HTR-8/SVneo (cell line): ENCODE measurements at regions not wholly inside any gene's neighbourhood (a gene's known extent, or its start where the extent isn't known, plus 50 kb on each side); places are given as distances from the start of the nearest gene placed in this dataset.
"Not testable (repeated sequence)": the region's sequence is repeated elsewhere in the genome, so short reads cannot be mapped to it uniquely, and the experiment has no call there.

Source experiments
- DNase-seq: peaks from one replicate; pipeline ENCODE4 v3.0.0; 2011; ENCODE audit warnings: low spot score, mixed read lengths; ENCODE audit not compliant: insufficient read length
- FAIRE-seq: peaks from 2 replicates; lab custom pipeline; 2011; peaks lifted over from hg19 to GRCh38; lab: Jason Lieb, UNC

DNA sequence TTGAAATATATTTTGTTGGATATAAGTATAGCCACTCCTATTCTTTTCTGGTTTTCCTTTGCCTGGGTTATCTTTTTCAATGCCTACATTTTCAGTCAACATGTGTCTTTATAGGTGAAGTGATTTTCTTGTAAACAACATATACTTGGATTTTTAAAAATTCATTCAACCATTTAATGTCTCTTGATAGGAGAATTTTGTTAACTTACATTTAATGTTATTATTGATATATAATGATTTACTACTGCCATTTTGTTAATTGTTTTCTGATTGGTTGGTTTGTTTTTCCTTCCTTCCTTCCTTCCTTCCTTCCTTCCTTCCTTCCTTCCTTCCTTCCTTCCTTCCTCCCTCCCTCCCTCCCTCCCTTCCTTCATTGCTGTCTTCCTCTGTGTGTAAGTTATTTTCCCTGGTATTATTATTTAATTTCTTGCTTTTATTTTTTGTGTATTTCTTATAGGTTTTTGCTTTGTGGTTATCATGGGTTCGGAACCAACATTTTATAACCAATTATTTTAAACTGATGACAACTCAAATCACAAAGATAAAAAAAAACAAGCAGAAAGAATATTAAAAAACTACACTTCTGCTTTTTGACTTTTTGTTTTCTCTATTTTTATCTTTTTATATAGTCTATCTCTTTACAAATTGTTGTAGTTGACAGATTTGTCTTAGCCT lies 330.1 kb upstream of the GRID2 start:
- no peak for DNase-seq
- FAIRE-seq, result no peak

DNA sequence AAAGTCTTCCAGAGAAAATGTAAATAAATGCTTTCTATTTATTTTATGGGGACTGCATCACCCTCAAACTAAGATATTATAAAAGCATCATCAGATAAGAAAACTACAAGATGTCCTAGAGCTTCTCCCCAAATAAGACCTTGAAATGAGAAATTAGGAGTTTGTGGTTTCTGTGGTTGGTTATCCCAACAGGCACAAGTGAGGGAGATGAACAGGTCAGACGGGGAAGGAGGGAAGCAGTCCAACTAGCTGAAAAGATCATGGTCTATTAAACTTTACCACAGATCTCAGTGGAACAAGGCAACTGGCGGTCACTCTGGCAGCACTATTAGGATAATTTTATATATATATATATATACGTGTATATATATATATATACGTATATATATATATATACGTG lies 319.3 kb upstream of the GRID2 start:
- no peak for DNase-seq
- no peak for FAIRE-seq

- DNase-seq, result no peak
- no peak for FAIRE-seq
Observed at GRCh38 chr4:91989914-91990313, 313.9 kb upstream of the GRID2 start.

- no peak for FAIRE-seq
Observed at GRCh38 chr4:91990726-91991125, 313.0 kb upstream of the GRID2 start.

DNA sequence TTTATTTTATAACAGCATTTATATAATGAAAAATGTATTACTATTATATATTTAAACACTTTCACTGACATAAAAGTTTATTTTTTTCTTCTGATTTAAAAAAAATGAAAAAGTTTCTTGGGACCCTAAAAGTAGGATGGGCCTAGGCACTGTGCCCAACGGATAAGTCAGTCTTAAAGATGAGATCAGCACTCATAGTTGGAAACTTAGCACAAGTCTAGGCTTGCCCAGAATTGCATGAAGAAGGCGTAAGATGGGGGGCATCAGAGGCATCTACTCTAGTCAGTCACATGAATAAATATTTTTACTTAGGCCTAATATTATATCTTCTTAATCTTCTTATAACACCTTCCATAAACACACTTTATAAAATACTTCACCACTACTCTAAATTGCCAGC lies 306.7 kb upstream of the GRID2 start:
- FAIRE-seq (no peak), DNase-seq (no peak)

More at GRCh38 chr4:91990726-91991125, 313.0 kb upstream of the GRID2 start:
- DNase-seq, result no peak

DNA sequence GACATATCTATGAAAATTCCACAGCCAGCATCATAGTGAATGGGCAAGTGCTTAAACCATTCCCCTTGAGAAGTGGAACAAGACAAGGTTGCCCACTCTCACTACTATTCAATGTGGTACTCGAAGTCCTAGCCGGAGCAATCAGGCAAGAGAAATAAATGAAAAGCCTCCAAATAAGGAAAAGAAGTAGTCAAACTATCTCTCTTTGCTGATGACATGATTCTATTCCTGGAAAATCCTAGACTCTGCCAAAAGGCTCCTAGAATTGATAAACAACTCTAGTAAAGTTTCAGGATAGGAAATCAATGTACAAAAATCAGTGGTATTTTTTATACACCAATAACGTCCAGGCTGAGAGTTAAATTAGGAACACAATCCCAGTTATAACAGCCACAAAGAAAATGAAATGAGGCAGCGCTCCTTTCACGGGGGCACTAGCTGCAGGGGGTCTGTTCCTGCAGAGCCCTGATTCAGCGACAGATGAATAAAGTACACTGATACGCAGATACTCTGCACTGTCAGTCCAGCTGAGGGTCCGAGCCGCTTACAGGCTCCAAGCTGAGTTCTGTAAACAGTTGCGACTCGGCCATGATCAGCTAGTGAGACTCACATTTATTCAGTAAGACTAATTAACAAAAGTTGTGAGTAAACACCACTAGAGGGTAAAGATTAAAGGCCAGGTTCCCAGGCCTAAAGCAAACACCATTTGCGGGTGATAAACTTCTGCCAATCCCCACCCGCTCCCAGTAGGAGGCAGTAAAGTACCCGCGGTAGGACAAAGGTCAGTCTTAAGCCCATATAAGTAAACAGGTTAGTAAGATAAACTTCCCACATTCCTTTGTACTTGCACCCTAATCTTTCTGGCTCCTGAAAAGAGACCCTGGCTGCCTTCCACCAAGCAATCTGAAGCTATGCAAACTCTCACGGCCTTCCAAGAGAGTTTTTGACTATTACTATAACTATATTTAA lies 290.6 kb upstream of the GRID2 start:
- FAIRE-seq, result no peak
- DNase-seq, result no peak

DNA sequence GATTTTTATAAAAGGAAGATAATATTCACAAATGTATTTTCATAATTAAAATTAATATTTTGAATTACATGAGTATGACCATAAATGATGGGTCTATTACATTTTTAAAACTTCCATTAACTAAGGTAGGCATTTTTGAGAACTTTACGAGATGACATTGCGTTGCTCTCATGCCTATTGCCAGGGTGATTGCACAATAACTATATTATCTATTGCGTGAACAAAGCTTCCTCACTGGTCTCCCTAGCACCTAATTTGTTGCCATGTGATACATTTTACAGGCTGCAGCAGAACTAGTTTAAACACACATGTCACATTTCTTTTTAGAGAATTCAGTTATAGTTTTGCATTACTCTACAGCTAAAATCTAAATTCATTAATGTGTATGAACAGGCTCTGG lies 289.7 kb upstream of the GRID2 start:
- DNase-seq (no peak), FAIRE-seq (no peak)

GRCh38 chr4:92021203-92021602 lies 282.6 kb upstream of the GRID2 start:
- DNase-seq, result no peak
- FAIRE-seq, result no peak

GRCh38 chr4:92021788-92022187 lies 282.0 kb upstream of the GRID2 start:
- FAIRE-seq (no peak), DNase-seq (no peak)

DNA sequence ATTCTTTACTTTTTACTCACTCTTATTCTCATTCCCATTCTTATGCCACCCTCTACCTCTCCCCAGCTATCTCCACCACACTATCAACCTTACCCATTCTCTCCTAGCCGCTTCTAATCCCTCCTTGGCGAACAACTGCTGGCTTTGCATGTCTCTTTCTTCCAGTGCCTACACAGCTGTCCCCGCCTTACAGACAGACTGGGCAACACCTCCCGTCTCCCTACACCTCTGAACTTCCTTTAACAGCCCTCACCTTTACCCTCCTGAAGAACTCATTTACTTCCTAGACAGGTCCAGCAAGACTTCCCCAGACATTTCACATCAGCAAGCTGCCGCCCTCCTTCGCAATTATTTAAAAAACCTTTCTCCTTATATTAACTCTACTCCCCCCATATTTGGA lies 274.9 kb upstream of the GRID2 start:
- FAIRE-seq, result not testable (repeated sequence)

DNA sequence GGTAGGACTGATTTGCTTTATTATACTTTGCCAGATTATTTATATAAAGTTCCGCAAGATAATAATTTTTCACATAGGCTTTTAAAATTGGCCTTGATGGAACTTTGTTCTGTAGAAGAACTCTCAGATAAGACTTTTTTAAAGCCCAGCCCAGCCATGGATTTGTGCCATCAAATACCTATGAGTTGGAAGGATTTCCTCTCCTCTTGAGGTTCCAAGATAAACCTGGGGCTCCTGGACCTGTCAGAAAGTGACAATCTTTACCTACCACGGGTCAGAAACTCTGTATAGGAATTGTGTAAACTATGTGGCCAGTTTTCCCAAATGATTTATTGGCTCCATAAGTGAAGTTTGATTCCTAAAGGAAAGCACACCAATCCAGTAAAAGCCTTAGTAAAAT lies 271.9 kb upstream of the GRID2 start:
- FAIRE-seq, result no peak
- no peak for DNase-seq

More for the DNA sequence above, 274.9 kb upstream of the GRID2 start:
- DNase-seq, result not testable (repeated sequence)

DNA sequence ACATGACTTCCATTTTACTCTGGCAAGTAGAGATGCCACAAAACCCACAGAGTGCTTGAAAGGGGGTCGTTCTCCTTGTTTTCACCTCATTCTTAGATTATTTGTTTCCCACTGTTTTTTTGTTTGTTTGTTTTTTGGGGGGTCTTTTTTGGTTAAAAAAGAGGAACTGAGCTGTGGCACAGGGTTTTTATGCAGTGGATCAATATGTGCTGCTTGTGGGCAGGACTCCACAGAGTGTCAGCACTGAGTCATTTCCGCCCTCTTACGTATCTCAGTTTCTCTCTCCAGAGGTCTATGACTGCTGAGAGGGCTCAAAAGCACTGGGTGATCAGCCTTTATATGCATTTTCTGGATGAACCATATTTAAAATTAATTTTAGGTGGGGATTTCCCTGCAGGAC lies 268.1 kb upstream of the GRID2 start:
- FAIRE-seq (no peak), DNase-seq (no peak)

DNA sequence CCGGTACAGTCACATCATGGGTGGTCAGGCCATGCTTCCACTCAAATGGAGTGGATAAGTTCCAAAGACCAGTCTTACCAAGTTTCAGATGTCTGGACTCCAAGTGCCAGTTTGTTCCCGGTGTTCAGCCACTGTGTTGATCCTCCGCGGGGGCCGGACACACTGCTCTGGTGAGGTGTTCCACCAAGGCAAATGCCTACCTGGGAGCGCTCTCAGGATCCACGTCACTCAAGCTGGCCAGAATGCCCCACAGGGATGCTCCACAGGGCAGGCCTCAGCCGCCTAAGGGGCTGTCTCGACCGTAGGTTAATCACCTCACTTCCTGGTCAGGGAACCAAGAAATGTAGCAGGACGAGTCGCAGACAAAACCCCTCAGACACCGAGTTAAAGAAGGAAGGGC lies 258.0 kb upstream of the GRID2 start:
- FAIRE-seq, result no peak
- no peak for DNase-seq

DNA sequence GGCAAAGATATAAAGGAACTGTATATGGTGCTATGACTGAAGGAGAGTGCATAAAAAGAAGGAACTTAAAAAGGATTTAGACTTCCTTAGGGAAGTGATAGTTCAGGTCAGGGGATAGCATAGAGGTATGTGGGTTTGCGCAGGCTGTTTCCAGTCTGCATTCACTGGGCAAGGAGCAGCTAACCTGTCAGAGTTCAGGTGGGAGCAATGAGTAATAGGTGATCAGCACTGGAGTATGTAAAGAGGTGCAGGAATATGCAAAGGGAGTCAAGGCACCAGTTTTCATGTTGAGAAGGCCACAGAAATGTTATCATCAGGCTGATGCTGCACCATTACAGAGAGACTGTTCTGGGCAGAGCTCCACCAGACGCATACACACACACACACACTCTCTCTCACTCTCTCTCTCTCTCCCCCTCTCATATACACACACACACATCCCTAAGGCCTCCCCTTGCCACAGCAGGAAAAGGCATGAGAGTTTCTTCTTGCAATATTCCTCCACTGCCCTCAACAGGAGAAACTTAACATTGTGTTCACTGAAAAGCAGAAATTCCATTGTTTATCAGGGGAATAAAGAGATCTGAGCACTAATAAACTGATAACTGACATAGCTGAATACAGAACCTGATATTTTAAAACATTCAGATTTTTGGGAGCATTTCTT lies 256.4 kb upstream of the GRID2 start:
- no peak for FAIRE-seq
- peak; percentile 1 for DNase-seq

DNA sequence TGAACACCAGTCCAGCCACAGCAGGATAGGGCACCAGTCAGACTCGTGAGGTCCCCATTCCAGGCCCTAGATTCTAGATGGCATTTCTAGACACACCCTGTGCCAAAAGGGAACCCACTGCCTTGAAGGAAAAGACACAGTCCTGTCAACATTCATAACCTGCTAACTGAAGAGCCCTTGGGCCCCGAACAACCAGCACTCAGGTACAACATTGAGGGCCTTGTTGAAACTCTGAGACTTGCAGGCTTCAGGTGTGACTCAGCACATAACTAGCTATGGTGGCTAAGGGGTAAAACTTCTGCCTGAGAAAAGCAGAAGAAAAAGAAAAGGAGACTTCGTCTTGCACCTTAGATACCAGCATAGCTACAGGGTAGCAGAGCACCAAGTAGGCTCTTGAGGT lies 252.9 kb upstream of the GRID2 start:
- DNase-seq (no peak), FAIRE-seq (no peak)

GRCh38 chr4:92059615-92060014 lies 244.2 kb upstream of the GRID2 start:
- FAIRE-seq (no peak), DNase-seq (no peak)

DNA sequence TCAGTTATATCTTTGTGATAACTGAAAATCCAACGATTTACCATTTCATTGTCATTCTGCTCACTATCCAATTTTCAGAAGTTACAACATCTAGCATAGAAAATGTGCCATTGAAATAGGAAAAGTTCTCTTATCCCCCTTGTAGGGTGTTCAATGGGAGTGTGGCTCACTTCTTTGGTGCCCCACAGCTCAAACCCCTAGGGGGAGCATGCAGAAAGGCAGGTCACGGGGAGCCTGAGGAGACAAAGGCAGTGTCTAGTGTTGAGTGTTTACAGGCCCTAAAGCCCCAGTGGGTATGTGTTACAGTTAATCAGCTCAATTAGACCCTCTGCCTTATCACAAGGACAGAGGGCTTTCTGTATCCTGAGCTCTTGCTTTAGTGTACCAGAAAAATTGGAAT lies 243.4 kb upstream of the GRID2 start:
- no peak for FAIRE-seq
- no peak for DNase-seq

GRCh38 chr4:92064574-92064973 lies 239.2 kb upstream of the GRID2 start:
- FAIRE-seq (no peak), DNase-seq (no peak)

GRCh38 chr4:92066485-92066884 lies 237.3 kb upstream of the GRID2 start:
- no peak for FAIRE-seq

DNA sequence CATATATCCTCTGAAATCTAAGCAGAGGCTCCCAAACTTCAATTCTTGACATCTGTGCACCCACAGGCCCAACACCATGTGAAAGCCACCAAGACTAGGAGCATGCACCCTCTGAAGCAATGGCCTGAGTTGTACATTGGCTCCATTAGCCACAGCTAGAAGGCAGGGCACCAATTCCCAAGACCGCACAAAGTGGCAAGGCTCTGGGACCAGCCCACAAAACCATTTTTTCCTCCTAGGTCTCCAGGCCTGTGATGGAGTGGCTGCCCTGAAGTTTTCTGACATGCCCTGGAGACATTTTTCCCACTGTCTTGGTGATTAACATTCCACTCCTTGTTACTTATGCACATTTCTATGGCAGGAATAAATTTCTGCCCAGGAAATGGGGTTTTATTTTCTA lies 232.2 kb upstream of the GRID2 start:
- FAIRE-seq, result no peak

More at GRCh38 chr4:92066485-92066884, 237.3 kb upstream of the GRID2 start:
- no peak for DNase-seq

GRCh38 chr4:92074839-92075238 lies 228.9 kb upstream of the GRID2 start:
- no peak for FAIRE-seq

More for the DNA sequence above, 232.2 kb upstream of the GRID2 start:
- DNase-seq, result no peak

More at GRCh38 chr4:92074839-92075238, 228.9 kb upstream of the GRID2 start:
- DNase-seq, result no peak
